ENCODE measurements at regions not wholly inside any gene's neighbourhood (a gene's known extent, or its start where the extent isn't known, plus 50 kb on each side); places are given as distances from the start of the nearest gene placed in this dataset.

DNA sequence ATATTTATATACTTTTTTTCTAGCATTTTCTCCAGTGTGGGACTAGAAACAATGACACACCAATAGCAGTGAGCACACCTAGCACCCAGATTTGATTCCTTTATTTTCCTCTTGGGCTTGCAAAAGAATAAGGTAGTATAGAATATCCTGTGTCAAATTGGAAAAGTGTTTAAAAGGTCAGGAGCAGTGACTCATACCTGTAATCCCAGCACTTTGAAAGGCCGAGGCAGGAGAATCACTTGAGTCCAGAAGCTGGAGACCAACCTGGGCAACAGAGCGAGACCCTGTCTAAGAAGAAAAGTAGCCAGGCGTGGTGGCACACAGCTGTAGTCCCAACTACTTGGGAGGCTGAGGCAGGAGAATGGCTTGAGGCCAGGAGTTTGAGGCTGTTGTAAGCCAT lies 53.8 kb upstream of the SGPP1 start:
- no peak for FAIRE-seq

DNA sequence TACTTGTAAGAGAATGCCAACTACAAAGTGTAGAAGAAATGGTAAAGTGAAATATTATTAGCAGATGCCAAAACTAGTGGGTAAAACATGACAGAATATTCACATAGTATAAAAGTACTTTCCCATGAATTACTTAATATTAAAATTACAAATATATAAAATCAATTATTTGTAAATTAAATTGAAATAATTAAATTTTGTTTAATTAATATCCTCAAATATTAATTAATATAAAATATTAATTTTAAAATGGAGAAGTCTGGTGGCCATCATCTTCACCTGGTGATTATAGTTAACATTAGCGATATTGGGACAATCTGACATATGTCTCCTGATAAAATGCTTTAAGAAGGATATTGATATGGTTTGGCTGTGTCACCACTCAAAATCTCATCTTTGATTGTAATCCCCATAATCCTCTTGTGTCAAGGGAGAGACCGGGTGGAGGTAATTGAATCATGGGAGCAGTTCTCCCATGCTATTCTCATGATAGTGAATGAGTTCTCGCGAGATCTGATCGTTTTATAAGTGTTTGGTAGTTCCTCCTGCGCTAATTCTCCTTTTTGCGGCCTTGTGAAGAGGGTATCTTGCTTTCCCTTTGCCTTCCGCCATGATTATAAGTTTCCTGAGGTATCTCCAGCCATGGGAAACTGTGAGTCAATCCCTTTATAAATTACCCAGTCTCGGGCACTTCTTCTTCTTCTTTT lies 55.0 kb upstream of the SGPP1 start:
- FAIRE-seq, result peak; percentile 43

DNA sequence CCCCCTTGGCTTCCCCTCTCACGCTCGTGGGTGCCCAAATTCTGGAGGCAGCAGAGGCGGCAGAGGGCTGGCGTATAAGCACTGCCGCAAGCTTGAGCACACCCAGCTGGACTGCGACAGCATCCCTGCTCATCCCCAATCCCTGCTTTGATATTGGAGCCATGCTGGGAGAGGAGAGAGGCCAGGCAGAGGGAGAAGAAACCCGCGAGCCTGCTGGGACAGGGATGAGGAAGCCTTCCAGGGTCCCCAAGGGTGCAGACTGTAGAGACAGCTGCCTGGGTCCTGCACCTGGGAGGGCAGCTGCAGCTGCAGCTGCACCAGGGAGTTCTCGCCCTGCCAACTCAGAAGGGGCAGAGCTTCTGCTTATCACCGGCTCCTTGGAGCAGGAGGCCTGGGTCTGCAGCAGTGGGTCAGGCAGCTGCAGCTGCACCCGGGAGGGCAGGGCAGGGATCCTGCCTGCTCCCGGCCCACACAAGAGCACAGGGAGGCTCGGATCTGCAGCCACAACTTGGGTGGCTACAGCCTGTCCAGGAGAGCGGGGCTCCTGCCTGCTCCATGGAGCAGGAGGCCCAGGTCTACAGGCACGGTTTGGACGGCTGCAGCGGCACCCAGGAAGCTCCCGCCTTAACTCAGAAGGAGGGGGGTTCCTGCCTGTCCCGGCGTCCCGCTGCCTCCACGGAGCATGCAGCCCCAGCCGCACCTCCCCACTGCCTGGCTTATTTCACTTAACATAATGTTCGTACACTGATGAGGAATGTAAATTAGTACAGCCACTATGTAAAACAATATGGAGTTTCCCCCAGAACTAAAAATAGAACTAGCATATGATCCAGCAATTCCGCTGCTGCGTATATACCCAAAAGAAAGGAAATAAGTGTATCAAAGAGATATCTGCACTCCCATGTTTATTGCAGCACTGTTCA lies 60.4 kb upstream of the SGPP1 start:
- FAIRE-seq, result no peak

DNA sequence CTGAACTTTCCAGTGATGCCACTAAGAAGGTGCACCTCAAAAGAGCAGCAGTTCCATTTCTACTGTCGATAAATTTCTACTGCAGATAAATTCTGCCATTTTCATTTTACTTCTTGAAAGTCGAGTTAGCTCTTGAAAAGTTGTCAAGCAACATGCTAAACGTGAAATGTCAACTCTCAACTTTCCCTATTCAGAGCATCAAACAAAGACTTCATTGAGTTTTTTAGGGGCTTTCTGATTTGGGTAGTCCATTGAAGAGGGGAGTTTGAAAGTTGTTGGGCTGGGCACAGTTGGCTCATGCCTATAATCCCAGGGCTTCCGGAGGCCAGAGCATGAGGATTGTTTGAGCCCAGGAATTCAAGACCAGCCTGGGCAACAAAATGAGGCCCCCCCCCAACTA lies 59.4 kb upstream of the SYNE2 start:
- no peak for FAIRE-seq

DNA sequence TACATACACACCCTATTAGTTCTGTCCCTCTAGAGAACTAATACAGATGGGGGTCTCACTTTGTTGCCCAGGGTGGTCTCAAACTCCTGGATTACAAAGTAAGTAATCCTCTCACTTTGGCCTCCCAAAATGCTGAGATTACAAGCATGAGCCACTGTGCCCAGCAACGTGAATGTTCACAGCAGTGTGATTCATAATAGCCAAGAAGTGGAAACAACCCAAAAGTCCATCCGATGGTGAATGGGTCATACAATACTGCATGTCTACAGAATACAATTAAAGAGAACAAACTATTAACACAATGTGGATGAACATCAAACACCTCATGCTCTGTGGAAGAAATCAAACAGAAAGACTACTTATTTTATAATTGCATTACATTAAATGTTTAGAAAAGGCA lies 57.3 kb upstream of the SYNE2 start:
- FAIRE-seq, result no peak

DNA sequence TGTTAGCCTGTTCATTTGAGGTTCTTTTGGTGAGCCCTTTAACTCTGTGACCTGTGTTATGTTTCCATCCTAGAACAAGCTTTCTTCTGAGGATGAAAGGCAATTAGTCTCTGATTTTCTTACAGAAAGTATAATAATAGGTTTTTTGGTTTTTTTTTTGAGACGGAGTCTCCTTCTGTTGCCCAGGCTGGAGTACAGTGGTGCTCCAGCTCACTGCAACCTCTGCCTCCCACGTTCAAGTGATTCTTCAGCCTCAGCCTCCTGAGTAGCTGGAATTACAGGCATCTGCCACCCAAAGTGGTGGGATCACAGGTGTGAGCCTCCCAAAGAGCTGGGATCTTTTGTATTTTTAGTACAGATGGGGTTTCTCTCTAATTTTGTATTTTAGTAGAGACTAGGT lies 52.7 kb upstream of the SYNE2 start:
- FAIRE-seq, result no peak

DNA sequence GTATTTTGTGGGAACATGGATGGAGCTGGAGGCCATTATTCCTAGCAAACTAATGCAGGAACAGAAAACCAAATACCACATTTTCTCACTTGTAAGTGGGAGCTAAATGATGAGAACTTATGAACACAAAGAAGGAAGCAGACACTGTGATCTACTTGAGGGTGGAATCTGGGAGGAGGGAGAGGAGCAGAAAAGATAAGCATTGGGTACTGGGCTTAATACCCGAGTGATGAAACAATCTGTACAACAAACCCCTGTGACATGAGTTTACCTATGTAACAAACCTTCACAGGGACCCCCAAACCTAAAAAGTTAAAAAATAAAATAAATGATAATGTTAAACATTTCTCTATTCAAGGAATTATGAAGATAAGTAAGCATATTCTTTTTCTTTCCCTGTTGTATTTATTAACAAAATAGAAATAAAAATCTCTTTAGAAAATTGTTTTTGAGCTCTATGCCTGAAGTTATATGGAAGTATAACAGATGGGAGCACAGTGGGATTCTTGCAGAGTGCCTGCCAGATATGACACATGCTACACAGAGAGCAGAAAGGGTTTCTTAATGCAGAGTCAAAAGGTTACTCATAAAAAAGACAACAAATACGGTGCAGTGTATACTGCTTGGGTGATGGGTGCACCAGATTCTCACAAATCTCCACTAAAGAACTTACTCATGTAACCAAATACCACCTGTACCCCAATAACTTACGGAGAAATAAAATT lies 52.0 kb upstream of the SYNE2 start:
- no peak for FAIRE-seq

All from endometrium (tissue), 2 donors.